ENCODE measurements at regions not wholly inside any gene's neighbourhood (a gene's known extent, or its start where the extent isn't known, plus 50 kb on each side); places are given as distances from the start of the nearest gene placed in this dataset.

GRCh38 chr18:41135146-41135545 lies 819.9 kb upstream of the PIK3C3 start (continued):
- TF ChIP-seq, protein P1, sequence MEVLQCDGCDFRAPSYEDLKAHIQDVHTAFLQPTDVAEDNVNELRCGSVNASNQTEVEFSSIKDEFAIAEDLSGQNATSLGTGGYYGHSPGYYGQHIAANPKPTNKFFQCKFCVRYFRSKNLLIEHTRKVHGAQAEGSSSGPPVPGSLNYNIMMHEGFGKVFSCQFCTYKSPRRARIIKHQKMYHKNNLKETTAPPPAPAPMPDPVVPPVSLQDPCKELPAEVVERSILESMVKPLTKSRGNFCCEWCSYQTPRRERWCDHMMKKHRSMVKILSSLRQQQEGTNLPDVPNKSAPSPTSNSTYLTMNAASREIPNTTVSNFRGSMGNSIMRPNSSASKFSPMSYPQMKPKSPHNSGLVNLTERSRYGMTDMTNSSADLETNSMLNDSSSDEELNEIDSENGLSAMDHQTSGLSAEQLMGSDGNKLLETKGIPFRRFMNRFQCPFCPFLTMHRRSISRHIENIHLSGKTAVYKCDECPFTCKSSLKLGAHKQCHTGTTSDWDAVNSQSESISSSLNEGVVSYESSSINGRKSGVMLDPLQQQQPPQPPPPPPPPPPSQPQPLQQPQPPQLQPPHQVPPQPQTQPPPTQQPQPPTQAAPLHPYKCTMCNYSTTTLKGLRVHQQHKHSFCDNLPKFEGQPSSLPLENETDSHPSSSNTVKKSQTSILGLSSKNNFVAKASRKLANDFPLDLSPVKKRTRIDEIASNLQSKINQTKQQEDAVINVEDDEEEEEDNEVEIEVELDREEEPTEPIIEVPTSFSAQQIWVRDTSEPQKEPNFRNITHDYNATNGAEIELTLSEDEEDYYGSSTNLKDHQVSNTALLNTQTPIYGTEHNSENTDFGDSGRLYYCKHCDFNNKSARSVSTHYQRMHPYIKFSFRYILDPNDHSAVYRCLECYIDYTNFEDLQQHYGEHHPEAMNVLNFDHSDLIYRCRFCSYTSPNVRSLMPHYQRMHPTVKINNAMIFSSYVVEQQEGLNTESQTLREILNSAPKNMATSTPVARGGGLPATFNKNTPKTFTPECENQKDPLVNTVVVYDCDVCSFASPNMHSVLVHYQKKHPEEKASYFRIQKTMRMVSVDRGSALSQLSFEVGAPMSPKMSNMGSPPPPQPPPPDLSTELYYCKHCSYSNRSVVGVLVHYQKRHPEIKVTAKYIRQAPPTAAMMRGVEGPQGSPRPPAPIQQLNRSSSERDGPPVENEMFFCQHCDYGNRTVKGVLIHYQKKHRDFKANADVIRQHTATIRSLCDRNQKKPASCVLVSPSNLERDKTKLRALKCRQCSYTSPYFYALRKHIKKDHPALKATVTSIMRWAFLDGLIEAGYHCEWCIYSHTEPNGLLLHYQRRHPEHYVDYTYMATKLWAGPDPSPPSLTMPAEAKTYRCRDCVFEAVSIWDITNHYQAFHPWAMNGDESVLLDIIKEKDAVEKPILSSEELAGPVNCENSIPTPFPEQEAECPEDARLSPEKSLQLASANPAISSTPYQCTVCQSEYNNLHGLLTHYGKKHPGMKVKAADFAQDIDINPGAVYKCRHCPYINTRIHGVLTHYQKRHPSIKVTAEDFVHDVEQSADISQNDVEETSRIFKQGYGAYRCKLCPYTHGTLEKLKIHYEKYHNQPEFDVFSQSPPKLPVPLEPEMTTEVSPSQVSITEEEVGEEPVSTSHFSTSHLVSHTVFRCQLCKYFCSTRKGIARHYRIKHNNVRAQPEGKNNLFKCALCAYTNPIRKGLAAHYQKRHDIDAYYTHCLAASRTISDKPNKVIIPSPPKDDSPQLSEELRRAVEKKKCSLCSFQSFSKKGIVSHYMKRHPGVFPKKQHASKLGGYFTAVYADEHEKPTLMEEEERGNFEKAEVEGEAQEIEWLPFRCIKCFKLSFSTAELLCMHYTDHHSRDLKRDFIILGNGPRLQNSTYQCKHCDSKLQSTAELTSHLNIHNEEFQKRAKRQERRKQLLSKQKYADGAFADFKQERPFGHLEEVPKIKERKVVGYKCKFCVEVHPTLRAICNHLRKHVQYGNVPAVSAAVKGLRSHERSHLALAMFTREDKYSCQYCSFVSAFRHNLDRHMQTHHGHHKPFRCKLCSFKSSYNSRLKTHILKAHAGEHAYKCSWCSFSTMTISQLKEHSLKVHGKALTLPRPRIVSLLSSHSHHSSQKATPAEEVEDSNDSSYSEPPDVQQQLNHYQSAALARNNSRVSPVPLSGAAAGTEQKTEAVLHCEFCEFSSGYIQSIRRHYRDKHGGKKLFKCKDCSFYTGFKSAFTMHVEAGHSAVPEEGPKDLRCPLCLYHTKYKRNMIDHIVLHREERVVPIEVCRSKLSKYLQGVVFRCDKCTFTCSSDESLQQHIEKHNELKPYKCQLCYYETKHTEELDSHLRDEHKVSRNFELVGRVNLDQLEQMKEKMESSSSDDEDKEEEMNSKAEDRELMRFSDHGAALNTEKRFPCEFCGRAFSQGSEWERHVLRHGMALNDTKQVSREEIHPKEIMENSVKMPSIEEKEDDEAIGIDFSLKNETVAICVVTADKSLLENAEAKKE (CRISPR knock-in tag; IDR thresholded peaks at IDR 0.05): no peak

GRCh38 chr18:41134426-41134825 lies 820.6 kb upstream of the PIK3C3 start:
- Histone ChIP-seq H3K4me3 (no peak overlapping the region), H3K27me3 (ENCODE audit: insufficient read depth) (no peaks in the 10 kb centered on the region), H3K36me3 (ENCODE audit: insufficient read depth) (no peaks in the 10 kb centered on the region), H3K9me2 (ENCODE audit: insufficient read depth) (no peaks in the 10 kb centered on the region; the same call in 1 of the 2 replicates), H3K4me2 (no peak overlapping the region), H4K20me1 (replicated peaks; ENCODE audit: insufficient read depth) (no peaks in the 10 kb centered on the region), H3K4me1 (ENCODE audit: insufficient read depth) (no peaks in the 10 kb centered on the region), H3F3A (replicated peaks; ENCODE audit: low read depth) (no peaks in the 10 kb centered on the region), H3K79me2 (replicated peaks; ENCODE audit: insufficient read depth) (no peaks in the 10 kb centered on the region), H3K27ac (ENCODE audit: low read depth) (no peak overlapping the region), H2AFZ (no peak overlapping the region)
- Mint-ChIP-seq H3K36me3 (ENCODE audit: low read depth) (no peaks in the 10 kb centered on the region), H3K9me3 (no peaks in the 10 kb centered on the region), H3K4me1 (no peaks in the 10 kb centered on the region), H3K27ac (no peak overlapping the region), H3K4me3 (no peak overlapping the region), H3K27me3 (ENCODE audit: insufficient read depth, low read depth, poor library complexity) (no peaks in the 10 kb centered on the region)
- no peak for ATAC-seq
- no peak for DNase-seq (ENCODE audit: low spot score)
- TF ChIP-seq, protein P2, sequence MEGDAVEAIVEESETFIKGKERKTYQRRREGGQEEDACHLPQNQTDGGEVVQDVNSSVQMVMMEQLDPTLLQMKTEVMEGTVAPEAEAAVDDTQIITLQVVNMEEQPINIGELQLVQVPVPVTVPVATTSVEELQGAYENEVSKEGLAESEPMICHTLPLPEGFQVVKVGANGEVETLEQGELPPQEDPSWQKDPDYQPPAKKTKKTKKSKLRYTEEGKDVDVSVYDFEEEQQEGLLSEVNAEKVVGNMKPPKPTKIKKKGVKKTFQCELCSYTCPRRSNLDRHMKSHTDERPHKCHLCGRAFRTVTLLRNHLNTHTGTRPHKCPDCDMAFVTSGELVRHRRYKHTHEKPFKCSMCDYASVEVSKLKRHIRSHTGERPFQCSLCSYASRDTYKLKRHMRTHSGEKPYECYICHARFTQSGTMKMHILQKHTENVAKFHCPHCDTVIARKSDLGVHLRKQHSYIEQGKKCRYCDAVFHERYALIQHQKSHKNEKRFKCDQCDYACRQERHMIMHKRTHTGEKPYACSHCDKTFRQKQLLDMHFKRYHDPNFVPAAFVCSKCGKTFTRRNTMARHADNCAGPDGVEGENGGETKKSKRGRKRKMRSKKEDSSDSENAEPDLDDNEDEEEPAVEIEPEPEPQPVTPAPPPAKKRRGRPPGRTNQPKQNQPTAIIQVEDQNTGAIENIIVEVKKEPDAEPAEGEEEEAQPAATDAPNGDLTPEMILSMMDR (conservative IDR thresholded peaks at IDR 0.05; ENCODE audit: low read depth in 2 of 2): no peak
- TF ChIP-seq, protein P1 (CRISPR knock-in tag; IDR thresholded peaks at IDR 0.05): no peak
- TF ChIP-seq ZNF114 (CRISPR knock-in tag; IDR thresholded peaks at IDR 0.05) (no peak), STAT1 (IDR thresholded peaks at IDR 0.05; ENCODE audit: unreplicated experiment) (no peak), CREB1 (CRISPR knock-in tag; IDR thresholded peaks at IDR 0.05; ENCODE audit: low read depth) (no peak), ETS1 (IDR thresholded peaks at IDR 0.05) (no peak), JUNB (IDR thresholded peaks at IDR 0.05; ENCODE audit: unreplicated experiment) (no peak)

Data from GM23338 (cell line).